ENCODE measurements at regions not wholly inside any gene's neighbourhood (a gene's known extent, or its start where the extent isn't known, plus 50 kb on each side); places are given as distances from the start of the nearest gene placed in this dataset.

GRCh38 chr2:59947209-59947608, 606.2 kb downstream of the BCL11A start (continued):
- no peak for TF ChIP-seq PATZ1 (CRISPR knock-in tag; IDR thresholded peaks at IDR 0.05; ENCODE audit: borderline replicate concordance)
- TF ChIP-seq ZNF565 (CRISPR knock-in tag; conservative IDR thresholded peaks at IDR 0.05; ENCODE audit: low read depth): no peak

GRCh38 chr2:59939236-59939635, 614.2 kb downstream of the BCL11A start:
- TF ChIP-seq CSDC2 (CRISPR knock-in tag; IDR thresholded peaks at IDR 0.05) (no peak), GLIS3 (CRISPR knock-in tag; IDR thresholded peaks at IDR 0.05) (no peak), OSR1 (CRISPR knock-in tag; IDR thresholded peaks at IDR 0.05) (no peak), ZNF8 (CRISPR knock-in tag; IDR thresholded peaks at IDR 0.05) (no peak), POU6F1 (CRISPR knock-in tag; IDR thresholded peaks at IDR 0.05; ENCODE audit: borderline replicate concordance, low read depth) (no peak), ZNF70 (CRISPR knock-in tag; IDR thresholded peaks at IDR 0.05) (no peak), ARNTL (CRISPR knock-in tag; IDR thresholded peaks at IDR 0.05; ENCODE audit: borderline replicate concordance, low read depth) (no peak), ESRRG (CRISPR knock-in tag; IDR thresholded peaks at IDR 0.05) (no peak), TSHZ2 (CRISPR knock-in tag; IDR thresholded peaks at IDR 0.05) (no peak)
- ATAC-seq: no peak

- no peak for TF ChIP-seq RARB (CRISPR knock-in tag; IDR thresholded peaks at IDR 0.05)
- TF ChIP-seq TCF4 (CRISPR knock-in tag; IDR thresholded peaks at IDR 0.05; ENCODE audit: borderline replicate concordance): no peak
- no peak for TF ChIP-seq ZNF565 (CRISPR knock-in tag; conservative IDR thresholded peaks at IDR 0.05; ENCODE audit: low read depth)
- TF ChIP-seq GLIS3 (CRISPR knock-in tag; IDR thresholded peaks at IDR 0.05): no peak
- no peak for TF ChIP-seq BACH2 (CRISPR knock-in tag; IDR thresholded peaks at IDR 0.05; ENCODE audit: borderline replicate concordance)
- no peak for TF ChIP-seq TSHZ2 (CRISPR knock-in tag; IDR thresholded peaks at IDR 0.05)
- TF ChIP-seq ZFP30 (CRISPR knock-in tag; IDR thresholded peaks at IDR 0.05): no peak
- TF ChIP-seq SNAI2 (CRISPR knock-in tag; IDR thresholded peaks at IDR 0.05): no peak
- TF ChIP-seq CSRNP3 (CRISPR knock-in tag; IDR thresholded peaks at IDR 0.05): no peak
- no peak for TF ChIP-seq PATZ1 (CRISPR knock-in tag; IDR thresholded peaks at IDR 0.05; ENCODE audit: borderline replicate concordance)
- no peak for TF ChIP-seq ESRRG (CRISPR knock-in tag; IDR thresholded peaks at IDR 0.05)
- ATAC-seq: no peak
Measured at GRCh38 chr2:59938181-59938580, 615.3 kb downstream of the BCL11A start.
